Cardiac fibroblast (primary cell): ENCODE measurements at regions not wholly inside any gene's neighbourhood (a gene's known extent, or its start where the extent isn't known, plus 50 kb on each side); places are given as distances from the start of the nearest gene placed in this dataset.

Experiments used
- DNase-seq, 2 donors: peaks; one replicate each; pipeline versions ENCODE4 v3.0.0 to v3.0.0-alpha.2; 2010; ENCODE audit warnings: low read depth in 2 of 2
- H3K4me3 ChIP-seq, 2 donors: replicated peaks in 1 of 2; 1 replicate in 1 of 2; 2 replicates in 1 of 2; pipeline ENCODE4 v1.5.1; 2011; ENCODE audit warnings: low read depth in 2 of 2, low read length in 2 of 2, mild to moderate bottlenecking in 2 of 2, moderate library complexity in 1 of 2
- CTCF ChIP-seq: IDR thresholded peaks from one replicate; pipeline ENCODE4 v1.5.1; 2011; ENCODE audit warnings: low read depth, mild to moderate bottlenecking, low read length, inconsistent platforms

DNA sequence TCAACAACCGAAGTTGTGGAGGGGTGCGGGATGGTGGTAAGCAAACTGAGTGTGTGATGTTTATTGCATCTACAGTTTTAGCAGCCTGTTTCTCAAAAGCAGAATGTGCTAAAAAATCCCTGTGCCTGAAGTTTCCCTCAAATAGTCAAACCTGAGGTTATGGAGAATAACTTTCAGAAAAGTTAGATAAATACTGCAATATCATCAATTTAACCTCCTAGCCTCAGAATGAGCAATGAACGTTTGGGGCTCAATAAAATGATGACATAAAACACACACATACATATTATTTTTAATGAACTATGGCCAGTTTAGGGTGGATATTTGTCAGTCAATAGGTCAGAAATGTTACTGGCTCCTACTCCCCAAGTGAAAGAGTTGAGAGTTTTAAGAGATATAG is 201.6 kb downstream of the SEMA6D start:
- DNase-seq: no peak
- no peak for TF ChIP-seq CTCF
- H3K4me3 ChIP-seq: no peak overlapping the region

GRCh38 chr15:47924381-47924780 is 196.4 kb upstream of the SLC24A5 start:
- no peak for DNase-seq
- no peak for TF ChIP-seq CTCF
- no peak overlapping the region for H3K4me3 ChIP-seq

DNA sequence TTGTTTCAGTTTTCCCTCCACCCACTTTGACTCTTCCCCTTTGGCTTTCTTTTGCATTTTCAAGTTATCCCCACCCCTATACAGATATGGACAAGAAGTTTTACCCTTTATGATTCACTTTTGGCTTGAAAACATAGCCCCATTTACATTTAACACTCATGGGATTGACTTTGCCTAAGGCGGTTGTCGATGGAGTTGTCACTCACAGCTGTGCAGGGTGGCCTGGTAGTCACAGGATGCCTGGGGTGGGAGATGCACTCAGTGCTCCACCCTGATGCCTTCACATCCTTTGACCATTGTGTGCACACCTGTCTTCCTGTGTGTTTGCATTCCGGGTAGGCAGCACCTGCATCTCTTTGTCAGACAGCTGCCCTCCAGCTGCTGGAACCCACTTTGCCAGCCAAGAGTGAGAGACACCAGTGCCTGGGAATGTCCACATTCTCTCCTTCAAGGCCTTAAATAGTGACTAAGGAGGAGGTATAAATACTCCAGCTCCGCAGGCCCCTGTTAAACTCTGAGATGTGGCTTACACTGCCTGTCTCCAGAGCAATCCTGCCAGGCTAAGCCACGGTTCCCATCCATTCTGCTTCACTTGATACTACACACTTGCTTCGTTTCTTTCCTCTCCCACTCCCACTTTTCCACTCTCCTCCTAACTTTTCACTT is 191.5 kb upstream of the SLC24A5 start:
- no peak overlapping the region for H3K4me3 ChIP-seq
- no peak for DNase-seq
- no peak for TF ChIP-seq CTCF

GRCh38 chr15:47932261-47932660 is 188.5 kb upstream of the SLC24A5 start:
- H3K4me3 ChIP-seq: no peak overlapping the region
- no peak for DNase-seq
- no peak for TF ChIP-seq CTCF

- no peak for TF ChIP-seq CTCF
Observed at GRCh38 chr15:47932951-47933641, 187.7 kb upstream of the SLC24A5 start.

DNA sequence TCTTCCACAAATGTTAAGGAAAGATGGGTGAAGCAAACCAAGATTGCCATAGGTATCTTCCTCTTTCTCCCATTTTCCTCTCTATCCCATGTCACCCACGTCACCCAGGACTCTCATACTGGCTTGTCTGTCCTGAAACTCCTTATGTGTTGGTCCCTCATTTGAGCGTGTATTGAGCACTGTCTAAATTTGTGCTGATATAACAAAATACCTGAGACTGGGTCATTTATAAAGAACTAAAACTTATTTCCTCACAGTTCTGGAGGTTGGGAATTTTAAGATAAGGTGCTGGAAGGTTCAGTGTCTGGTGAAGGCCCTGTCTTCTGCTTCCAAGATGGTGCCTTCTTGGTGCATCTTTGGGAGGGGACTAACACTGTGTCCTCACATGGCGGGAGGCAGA is 186.9 kb upstream of the SLC24A5 start:
- no peak for DNase-seq
- TF ChIP-seq CTCF: no peak

More at GRCh38 chr15:47932951-47933641, 187.7 kb upstream of the SLC24A5 start:
- no peak overlapping the region for H3K4me3 ChIP-seq
- no peak for DNase-seq

More for the DNA sequence above, 186.9 kb upstream of the SLC24A5 start:
- no peak overlapping the region for H3K4me3 ChIP-seq
